Astrocyte (in vitro differentiated cells and primary cell): ENCODE measurements at regions not wholly inside any gene's neighbourhood (a gene's known extent, or its start where the extent isn't known, plus 50 kb on each side); places are given as distances from the start of the nearest gene placed in this dataset.

Experiments used
- CTCF ChIP-seq: IDR thresholded peaks from 2 replicates; pipeline ENCODE4 v1.5.1; 2011; ENCODE audit warnings: low read depth, mild to moderate bottlenecking, inconsistent platforms, low read length, moderate library complexity; ENCODE audit not compliant: insufficient read depth
- EZH2 ChIP-seq: IDR thresholded peaks from 2 replicates; pipeline ENCODE4 v1.6.1; 2012; ENCODE audit warnings: mild to moderate bottlenecking, low read length, inconsistent platforms; ENCODE audit not compliant: insufficient read depth

- TF ChIP-seq CTCF, result no peak
- no peak for TF ChIP-seq EZH2
Measured at GRCh38 chr4:8769645-8770517, 101.8 kb downstream of the HMX1 start.
